Hematopoietic multipotent progenitor cell treated with erythropoietin and hydrocortisone succinate and interleukin-3 and kit ligand, for 15 days (in vitro differentiated cells): ENCODE measurements at regions not wholly inside any gene's neighbourhood (a gene's known extent, or its start where the extent isn't known, plus 50 kb on each side); places are given as distances from the start of the nearest gene placed in this dataset.
"Not testable (repeated sequence)": the region's sequence is repeated elsewhere in the genome, so short reads cannot be mapped to it uniquely, and the experiment has no call there.

Source experiments
- DNase-seq: peaks from one replicate; pipeline ENCODE4 v3.0.0-alpha.2; 2015; ENCODE audit warnings: low spot score

- DNase-seq: no peak
Observed at GRCh38 chr13:50156561-50157127, 141.4 kb downstream of the KCNRG start.

- no peak for DNase-seq
Observed at GRCh38 chr13:50158385-50159165, 143.3 kb downstream of the KCNRG start.

- DNase-seq: no peak
Observed at GRCh38 chr13:50159607-50160006, 144.4 kb downstream of the KCNRG start.

- peak; percentile 26 for DNase-seq
Observed at GRCh38 chr13:50161052-50161451, 145.8 kb downstream of the KCNRG start.

- DNase-seq: no peak
Observed at GRCh38 chr13:50162001-50162400, 146.8 kb downstream of the KCNRG start.

- no peak for DNase-seq
Observed at GRCh38 chr13:50162567-50162966, 147.3 kb downstream of the KCNRG start.

GRCh38 chr13:50167224-50167947, 152.1 kb downstream of the KCNRG start:
- DNase-seq: no peak

- DNase-seq: no peak
Observed at GRCh38 chr13:50167967-50168366, 152.7 kb downstream of the KCNRG start.

GRCh38 chr13:50168786-50169185, 153.5 kb downstream of the KCNRG start:
- DNase-seq: no peak

- no peak for DNase-seq
Observed at GRCh38 chr13:50170447-50171037, 155.3 kb downstream of the KCNRG start.

GRCh38 chr13:50171590-50172282, 156.5 kb downstream of the KCNRG start:
- DNase-seq: no peak

- DNase-seq: not testable (repeated sequence)
Observed at GRCh38 chr13:50173045-50173444, 157.8 kb downstream of the KCNRG start.

- no peak for DNase-seq
Observed at GRCh38 chr13:50174630-50175029, 159.4 kb downstream of the KCNRG start.

- no peak for DNase-seq
Observed at GRCh38 chr13:50179977-50180376, 164.7 kb downstream of the KCNRG start.

GRCh38 chr13:50185769-50186763, 170.8 kb downstream of the KCNRG start:
- not testable (repeated sequence) for DNase-seq

- DNase-seq: no peak
Observed at GRCh38 chr13:50187352-50188029, 172.2 kb downstream of the KCNRG start.

- no peak for DNase-seq
Observed at GRCh38 chr13:50188696-50189095, 173.5 kb downstream of the KCNRG start.

GRCh38 chr13:50189450-50189849, 174.2 kb downstream of the KCNRG start:
- peak; percentile 10 for DNase-seq

GRCh38 chr13:50191004-50191403, 175.8 kb downstream of the KCNRG start:
- DNase-seq: no peak

- no peak for DNase-seq
Observed at GRCh38 chr13:50192272-50192813, 177.1 kb downstream of the KCNRG start.
